Stomach (tissue), 4 donors: ENCODE measurements at regions not wholly inside any gene's neighbourhood (a gene's known extent, or its start where the extent isn't known, plus 50 kb on each side); places are given as distances from the start of the nearest gene placed in this dataset.

ENCODE experiments used
- EP300 ChIP-seq: sonication (generic); formaldehyde crosslinking; IDR thresholded peaks from one replicate; pipeline ENCODE4 v1.6.1; 2017; ENCODE audit warnings: antibody characterized with exemption
- POLR2A ChIP-seq, 4 donors: fragments of 450-650 bp; IDR thresholded peaks; one replicate each; pipeline ENCODE4 v1.6.1; 2016; ENCODE audit warnings: antibody characterized with exemption in 4 of 4, control low read depth in 2 of 4, mild to moderate bottlenecking in 1 of 4, moderate library complexity in 1 of 4
- TF ChIP-seq, protein P1 (sequence below), 7 experiments: fragments of 450-650 bp in 4 of 7; fragments of 200-600 bp in 3 of 7; sonication (generic) in 3 of 7; IDR thresholded peaks; one replicate each; pipeline ENCODE4 v1.5.1; 2016 to 2019; ENCODE audit warnings: antibody characterized with exemption in 7 of 7, control low read depth in 2 of 7, mild to moderate bottlenecking in 1 of 7

- TF ChIP-seq EP300: no peak
- TF ChIP-seq POLR2A (IDR thresholded peaks at IDR 0.05): no peak
- TF ChIP-seq, protein P1, sequence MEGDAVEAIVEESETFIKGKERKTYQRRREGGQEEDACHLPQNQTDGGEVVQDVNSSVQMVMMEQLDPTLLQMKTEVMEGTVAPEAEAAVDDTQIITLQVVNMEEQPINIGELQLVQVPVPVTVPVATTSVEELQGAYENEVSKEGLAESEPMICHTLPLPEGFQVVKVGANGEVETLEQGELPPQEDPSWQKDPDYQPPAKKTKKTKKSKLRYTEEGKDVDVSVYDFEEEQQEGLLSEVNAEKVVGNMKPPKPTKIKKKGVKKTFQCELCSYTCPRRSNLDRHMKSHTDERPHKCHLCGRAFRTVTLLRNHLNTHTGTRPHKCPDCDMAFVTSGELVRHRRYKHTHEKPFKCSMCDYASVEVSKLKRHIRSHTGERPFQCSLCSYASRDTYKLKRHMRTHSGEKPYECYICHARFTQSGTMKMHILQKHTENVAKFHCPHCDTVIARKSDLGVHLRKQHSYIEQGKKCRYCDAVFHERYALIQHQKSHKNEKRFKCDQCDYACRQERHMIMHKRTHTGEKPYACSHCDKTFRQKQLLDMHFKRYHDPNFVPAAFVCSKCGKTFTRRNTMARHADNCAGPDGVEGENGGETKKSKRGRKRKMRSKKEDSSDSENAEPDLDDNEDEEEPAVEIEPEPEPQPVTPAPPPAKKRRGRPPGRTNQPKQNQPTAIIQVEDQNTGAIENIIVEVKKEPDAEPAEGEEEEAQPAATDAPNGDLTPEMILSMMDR (IDR thresholded peaks at IDR 0.05): no peak
Observed at GRCh38 chr16:51888016-51888415, 658.9 kb downstream of the TOX3 start.
